HG03520 (cell line): ENCODE measurements at regions not wholly inside any gene's neighbourhood (a gene's known extent, or its start where the extent isn't known, plus 50 kb on each side); places are given as distances from the start of the nearest gene placed in this dataset.

Experiments used
- ATAC-seq: cut with Tn5 transposase; IDR thresholded peaks from one replicate; pipeline ENCODE4 v1.9.1; 2021; ENCODE audit warnings: mild to moderate bottlenecking, moderate library complexity; ENCODE audit not compliant: unreplicated experiment

DNA sequence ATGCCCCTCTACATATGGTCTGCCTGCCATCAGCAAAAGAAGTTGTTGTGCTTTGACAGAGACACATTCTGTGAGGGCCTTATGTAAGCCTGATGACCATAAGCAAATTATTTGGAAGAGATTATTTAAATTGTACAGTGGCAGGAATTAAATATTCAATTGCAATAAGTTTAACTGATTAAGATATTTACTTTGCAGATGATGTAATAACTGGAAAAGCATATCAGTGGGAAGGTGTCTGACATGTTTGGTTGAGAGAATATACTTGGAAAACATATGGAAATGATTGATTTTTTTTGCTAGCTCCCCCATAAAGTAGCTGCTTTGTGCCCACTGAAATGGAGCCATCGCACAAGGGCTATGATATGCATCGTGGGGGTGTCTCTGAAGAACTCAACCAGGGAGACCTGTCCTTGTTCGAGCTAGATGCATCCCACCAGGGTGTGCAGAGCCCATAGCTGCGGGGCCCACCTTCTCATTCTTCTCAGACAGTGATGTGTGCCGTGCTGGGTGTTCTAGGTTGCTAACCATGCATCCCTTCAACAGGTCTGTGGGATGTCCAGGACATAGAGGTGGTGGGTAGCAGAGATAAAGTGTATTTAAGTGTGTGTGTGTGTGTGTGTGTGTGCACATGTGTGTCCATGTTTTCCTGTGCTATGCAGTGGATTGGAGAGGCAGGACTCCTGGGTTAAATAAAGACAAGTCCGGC is 90.4 kb upstream of the PARD3B start:
- ATAC-seq: no peak

DNA sequence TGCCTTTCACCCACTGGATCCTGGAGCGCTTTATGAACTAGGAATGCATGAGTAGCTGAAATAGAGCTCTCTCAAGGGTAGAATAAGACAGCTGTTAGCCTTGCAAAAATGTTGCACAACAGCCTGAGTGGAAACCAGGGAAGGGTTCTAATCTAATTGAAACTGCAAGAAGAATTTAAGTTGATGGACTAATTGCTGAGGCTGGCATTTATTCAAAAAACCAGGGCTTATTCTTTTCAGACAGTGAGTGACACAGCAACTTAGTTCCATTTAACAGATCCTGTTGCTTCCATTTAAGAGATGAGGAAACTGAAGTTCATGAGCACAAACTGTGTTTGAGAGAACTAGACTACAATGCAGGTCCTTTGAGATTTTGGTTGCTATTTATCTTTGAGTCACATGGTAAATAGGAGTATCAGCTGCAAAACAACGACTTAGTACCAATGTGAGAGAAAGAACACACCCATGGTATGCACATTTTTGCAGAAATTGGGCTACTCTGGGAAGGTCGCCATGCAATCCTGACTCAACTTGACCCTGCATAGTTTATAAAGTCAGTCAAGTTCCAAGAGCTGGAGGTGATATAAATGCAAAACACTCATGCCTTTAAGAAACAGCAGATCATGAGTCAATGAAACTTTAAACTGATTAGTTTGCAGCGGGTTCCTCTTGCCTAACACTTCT is 76.4 kb upstream of the PARD3B start:
- no peak for ATAC-seq

DNA sequence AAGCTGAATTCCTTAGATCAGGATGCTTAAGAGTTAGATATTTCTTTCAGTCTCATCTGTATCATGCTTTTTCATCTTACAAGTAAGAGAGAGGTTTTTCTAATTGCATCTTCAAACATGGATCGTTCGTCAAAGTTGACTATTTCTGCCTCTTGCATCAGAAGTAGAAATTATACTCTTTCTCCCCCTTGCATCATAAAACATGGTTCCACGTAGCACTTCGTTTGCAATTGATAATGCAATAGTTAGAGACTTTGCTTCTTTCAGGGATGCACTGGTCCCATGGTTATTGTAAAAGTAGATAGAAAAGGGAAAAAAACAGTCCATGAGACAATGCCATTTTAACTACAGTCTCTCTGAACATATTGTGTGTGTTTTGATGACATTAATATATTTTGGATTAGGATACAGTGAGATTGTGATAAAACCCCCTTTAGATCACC is 75.1 kb upstream of the PARD3B start:
- ATAC-seq: no peak

GRCh38 chr2:204470621-204471196 is 74.6 kb upstream of the PARD3B start:
- no peak for ATAC-seq

DNA sequence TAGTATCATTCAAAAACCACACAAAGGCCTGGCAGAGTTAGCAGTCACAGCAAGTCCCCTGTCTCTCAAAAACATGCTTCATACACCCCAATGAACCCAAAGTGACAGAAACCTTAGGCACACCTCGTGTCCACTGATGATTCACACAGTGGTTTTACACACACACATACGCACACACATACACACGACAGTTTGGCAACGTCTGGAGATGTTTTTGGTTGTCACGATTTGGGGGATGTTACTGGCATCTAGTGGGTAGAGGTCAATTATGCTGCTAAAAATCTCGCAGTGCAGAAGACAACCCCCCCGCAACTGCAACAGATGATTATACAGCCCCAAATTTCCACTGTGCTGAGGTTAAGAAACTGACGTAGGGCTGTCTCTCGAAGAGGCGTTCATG is 72.9 kb upstream of the PARD3B start:
- no peak for ATAC-seq

DNA sequence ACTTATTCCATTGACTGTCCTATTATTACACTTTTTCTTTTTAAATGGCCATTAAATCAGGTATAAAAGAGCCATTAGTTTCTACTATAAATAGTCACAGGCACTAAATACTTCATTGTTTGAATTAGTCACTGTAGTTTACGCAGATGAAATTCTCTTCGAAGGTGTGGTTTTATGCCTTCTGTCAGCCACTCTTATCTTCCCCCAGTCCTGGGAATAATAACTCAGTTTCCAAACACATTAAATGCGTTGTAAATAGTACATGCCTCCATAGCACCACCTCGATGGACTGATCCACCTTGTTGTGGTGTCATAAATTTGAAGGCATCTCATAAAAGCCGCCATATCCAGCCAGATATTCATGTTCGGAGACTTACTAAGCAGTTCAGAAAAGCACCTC is 72.1 kb upstream of the PARD3B start:
- ATAC-seq: no peak

DNA sequence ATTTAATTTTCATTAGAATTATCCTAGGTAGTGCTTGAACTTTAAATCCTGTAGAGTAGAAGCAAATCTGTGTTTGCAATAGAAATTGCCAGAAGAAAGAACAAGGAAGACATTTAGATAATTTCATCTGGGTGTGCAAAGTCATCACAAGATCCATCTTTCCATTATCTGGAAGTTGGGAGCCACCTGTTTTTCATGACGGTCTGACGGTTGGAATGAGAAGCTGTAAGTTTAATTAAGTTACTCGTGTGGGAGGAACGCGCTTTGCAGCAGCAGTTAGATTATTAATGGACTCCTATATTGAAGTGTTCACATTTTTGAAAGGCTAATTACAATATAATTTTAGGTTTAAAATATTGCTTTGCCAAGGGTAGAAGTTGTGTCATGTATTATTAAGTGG is 69.9 kb upstream of the PARD3B start:
- ATAC-seq: no peak

GRCh38 chr2:204477358-204477950 is 67.8 kb upstream of the PARD3B start:
- no peak for ATAC-seq

GRCh38 chr2:204479557-204479956 is 65.7 kb upstream of the PARD3B start:
- ATAC-seq: no peak

DNA sequence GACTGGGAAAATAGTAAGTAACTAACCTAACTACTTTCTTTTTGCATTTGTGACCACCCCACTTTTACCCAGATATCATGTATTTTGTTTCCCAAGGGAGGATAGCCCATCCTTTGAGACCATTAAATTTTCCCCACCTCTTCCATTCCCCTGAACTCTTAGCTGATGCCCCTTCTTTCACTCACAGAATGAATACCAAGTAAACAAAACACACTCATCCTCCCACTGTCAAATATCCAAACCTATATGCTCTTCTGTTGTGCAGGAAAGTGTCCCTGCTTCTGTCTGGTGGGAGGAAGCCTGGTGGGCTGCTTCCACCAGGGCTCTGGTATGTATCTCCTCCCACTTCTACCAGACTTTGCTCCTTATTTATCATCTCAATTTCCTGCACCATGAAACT is 64.6 kb upstream of the PARD3B start:
- ATAC-seq: no peak

DNA sequence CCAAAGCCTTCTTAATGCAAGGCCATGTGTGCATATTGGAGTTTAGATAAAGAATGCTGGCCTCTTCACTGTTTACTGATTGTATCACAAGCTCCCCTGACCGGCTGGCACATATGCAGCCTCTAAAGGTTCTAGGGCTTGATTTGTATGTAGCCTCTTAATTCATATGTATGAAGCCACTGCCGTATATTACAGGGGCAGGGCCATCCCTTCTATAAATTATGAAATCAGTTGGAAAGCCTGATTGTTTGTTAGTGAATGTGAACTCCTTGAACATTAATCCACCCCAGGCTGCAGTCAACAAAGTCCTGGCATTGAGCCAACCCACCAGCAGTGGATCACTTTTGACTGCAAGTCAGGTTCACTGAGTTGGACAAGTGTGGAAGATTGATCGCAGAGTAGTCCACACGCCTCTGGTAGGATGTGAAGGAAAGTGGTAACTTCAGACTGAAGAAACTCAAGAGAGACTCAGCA is 61.6 kb upstream of the PARD3B start:
- no peak for ATAC-seq

- ATAC-seq: no peak
These were observed 59.0 kb upstream of the PARD3B start for GRCh38 chr2:204486321-204486720.

DNA sequence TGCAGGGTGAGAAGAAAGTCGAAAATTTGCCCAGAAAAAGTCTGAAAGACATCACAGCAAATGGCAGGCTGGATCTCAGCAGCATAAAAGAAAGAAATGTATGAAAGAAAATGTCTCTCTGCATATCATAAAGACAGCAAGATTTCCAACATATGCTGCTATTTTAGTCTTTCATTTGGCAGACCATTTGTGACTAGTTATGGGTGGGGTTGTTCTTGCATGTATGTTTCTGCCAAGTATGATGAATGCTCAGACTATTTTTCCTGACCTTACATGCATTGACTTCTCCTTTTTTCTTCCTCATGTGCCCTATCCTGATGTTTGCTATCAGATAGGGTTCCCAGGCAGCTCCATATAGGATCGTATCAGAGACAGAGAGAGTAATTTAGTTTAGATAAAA is 58.5 kb upstream of the PARD3B start:
- no peak for ATAC-seq

DNA sequence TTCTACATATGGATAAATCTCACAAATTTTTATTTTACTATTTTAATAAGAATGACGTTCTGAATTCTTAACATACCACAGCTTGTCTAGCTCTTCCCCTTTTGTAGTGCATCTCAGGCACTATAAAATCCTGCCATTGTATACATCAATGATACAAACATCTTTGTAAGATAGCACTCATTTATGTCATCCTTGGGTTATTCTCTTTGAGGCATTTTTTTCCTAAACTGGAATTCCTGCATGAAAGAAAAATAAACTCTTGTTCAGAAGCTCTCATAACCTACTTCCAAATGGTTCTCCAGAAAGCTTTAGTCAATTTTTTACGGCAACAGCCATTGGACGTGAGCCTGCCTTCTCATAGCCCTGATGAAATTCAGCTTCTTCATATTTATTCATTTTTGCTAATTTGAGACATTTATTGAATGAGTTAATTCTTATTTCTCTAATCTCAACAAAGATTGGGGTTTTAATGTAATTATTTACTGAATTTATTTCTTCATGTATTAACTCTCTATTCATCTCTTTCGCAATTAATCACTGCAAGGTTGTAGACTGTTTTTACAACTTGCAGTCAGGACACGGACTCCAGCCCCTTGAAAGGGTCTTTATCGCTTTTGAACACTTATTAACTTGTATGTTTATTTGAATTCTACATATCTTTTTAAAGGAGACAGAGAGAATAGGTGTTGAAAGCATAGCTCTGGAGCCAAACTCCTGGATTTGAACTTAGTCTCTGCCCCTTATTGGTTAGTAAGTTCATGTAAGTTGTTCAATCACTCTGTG is 57.6 kb upstream of the PARD3B start:
- no peak for ATAC-seq

DNA sequence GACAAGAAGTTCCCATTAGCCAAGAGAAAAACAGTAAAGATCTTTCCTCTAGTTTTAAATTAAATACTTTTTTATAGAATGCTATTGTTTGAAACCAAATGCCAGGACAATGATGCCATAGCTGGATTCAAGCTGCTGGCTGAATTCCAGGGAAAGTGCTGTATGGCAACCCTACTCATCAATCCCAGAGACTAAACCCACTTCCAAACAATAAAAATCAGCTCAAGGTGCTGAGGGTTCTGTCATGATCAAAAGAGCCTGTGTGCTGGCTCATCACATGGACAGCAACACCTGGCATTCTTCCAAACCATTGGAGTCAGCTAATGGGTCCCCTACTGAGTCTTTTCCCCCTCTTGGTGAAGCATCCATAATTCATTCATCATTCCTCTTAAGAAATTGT is 53.7 kb upstream of the PARD3B start:
- no peak for ATAC-seq

DNA sequence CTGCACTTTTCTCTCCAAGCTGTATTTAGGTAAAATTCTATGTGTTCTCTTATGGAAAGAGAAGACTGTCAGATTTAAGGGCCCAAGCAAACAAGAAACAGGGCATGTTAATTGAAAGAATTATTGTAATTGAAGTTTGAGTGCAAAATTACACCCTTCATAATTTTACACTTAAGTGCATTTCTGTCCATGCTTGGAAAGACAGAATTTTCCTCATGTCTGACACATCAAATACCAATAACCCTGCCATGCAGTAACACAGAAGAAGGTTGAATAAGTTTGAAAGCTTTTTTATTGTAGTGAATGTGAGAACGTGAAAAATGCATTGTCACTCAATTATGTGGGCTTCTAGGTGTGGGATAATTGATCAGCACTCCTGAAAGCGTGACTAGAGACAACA is 52.9 kb upstream of the PARD3B start:
- ATAC-seq: no peak

GRCh38 chr2:204494681-204495080 is 50.6 kb upstream of the PARD3B start:
- no peak for ATAC-seq

DNA sequence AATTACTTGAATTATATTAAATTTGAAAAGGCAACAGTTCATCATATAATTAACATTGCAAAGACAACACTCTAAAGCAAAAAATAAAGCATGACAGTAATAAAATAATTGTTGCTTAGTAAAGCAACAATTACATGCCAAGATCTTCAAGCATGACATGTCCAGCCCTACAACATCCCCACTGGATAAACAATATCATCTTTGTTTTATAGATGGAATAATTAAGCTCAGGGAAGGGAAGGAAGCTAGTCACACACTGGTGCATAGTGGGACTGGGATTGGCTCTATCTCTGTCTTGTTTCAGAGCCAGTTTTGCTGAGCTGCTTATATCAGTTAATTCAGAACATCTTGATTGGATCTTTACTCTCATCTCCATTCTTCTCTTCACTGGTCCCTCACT is 49.9 kb upstream of the PARD3B start:
- ATAC-seq: no peak
